Panc1 (cell line): ENCODE measurements at regions not wholly inside any gene's neighbourhood (a gene's known extent, or its start where the extent isn't known, plus 50 kb on each side); places are given as distances from the start of the nearest gene placed in this dataset.

Source experiments
- POLR2AphosphoS5 ChIP-seq: IDR thresholded peaks from 2 replicates; pipeline ENCODE4 v1.6.1; 2012; ENCODE audit warnings: mild to moderate bottlenecking, low read depth, low read length, moderate library complexity
- REST ChIP-seq, 2 experiments: IDR thresholded peaks; 2 replicates each; pipeline ENCODE4 v1.6.1; 2011 to 2012; ENCODE audit warnings: low read depth in 2 of 2, control low read depth in 1 of 2, low read length in 1 of 2, mild to moderate bottlenecking in 1 of 2, moderate library complexity in 1 of 2; ENCODE audit not compliant: insufficient read depth in 1 of 2
- SIN3A ChIP-seq: IDR thresholded peaks from 2 replicates; pipeline ENCODE4 v1.6.1; 2012; ENCODE audit warnings: low read depth, mild to moderate bottlenecking, low read length, moderate library complexity, borderline replicate concordance; ENCODE audit not compliant: insufficient read depth
- TF ChIP-seq, protein P1 (sequence below): fragments of 450-650 bp; IDR thresholded peaks from 2 replicates; pipeline ENCODE4 v1.5.1; 2017; ENCODE audit warnings: mild to moderate bottlenecking

DNA sequence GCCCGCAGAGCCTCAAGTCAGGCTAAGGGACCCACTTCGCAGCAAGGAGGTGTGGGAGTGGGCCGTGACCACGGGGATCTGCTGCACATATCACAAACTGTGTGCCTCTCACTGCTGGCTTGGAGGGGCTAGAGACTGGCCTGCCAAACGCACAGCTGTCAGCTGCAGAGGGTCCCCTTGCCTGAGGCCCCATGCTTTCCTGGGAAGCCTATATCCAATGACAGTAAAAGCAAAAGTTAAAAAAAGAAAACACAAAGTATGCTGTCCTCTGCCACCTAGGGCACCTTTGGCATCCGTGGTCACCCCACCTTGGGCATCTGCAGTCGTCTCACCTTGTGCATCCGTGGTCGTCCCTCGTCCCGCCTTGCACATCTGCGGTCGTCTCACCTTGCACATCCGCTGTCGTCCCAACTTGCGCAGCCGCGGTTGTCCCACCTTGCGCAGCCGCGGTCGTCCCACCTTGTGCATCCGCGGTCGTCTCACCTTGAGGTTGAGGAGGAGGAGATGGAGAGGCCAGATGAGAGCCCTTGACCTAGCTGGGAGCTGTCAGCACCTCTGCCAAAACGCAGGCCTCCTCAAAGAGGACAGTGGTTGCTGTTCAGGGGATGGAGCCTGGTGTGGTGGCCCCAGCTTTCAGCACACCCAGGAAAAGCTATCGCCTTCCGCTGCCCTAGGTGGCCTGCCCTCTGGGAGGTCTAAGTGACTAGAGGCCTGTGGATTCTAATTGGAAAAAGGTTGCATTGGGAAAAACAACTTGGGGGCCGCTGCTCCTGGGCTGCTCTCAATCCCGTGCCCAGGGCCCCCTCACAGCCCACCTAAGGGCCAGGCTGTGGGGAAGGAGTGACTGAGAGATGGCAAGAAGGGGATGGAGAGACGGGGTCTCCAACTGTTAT, 90.5 kb downstream of the MYEOV start:
- TF ChIP-seq, protein P1, sequence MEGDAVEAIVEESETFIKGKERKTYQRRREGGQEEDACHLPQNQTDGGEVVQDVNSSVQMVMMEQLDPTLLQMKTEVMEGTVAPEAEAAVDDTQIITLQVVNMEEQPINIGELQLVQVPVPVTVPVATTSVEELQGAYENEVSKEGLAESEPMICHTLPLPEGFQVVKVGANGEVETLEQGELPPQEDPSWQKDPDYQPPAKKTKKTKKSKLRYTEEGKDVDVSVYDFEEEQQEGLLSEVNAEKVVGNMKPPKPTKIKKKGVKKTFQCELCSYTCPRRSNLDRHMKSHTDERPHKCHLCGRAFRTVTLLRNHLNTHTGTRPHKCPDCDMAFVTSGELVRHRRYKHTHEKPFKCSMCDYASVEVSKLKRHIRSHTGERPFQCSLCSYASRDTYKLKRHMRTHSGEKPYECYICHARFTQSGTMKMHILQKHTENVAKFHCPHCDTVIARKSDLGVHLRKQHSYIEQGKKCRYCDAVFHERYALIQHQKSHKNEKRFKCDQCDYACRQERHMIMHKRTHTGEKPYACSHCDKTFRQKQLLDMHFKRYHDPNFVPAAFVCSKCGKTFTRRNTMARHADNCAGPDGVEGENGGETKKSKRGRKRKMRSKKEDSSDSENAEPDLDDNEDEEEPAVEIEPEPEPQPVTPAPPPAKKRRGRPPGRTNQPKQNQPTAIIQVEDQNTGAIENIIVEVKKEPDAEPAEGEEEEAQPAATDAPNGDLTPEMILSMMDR, result no peak
- TF ChIP-seq SIN3A, result no peak
- TF ChIP-seq POLR2AphosphoS5, result no peak
- TF ChIP-seq REST (IDR thresholded peaks at IDR 0.05; ENCODE audit: insufficient read depth in 1 of 2, low read depth in 2 of 2, low read length in 1 of 2), result no peak
